Transverse colon (tissue), 3 donors: ENCODE measurements at regions not wholly inside any gene's neighbourhood (a gene's known extent, or its start where the extent isn't known, plus 50 kb on each side); places are given as distances from the start of the nearest gene placed in this dataset.

Source experiments
- EP300 ChIP-seq: sonication (generic); formaldehyde crosslinking; IDR thresholded peaks from one replicate; pipeline ENCODE4 v1.6.1; 2017; ENCODE audit warnings: antibody characterized with exemption, low read depth
- TF ChIP-seq, protein P1 (sequence below), 5 experiments: fragments of 200-600 bp in 3 of 5; fragments of 450-650 bp in 2 of 5; sonication (generic) in 3 of 5; IDR thresholded peaks; 1 replicate in 2 of 5; 2 replicates in 3 of 5; pipeline ENCODE4 v1.5.1; 2016 to 2017; ENCODE audit warnings: antibody characterized with exemption in 5 of 5, inconsistent platforms in 3 of 5, mild to moderate bottlenecking in 2 of 5, moderate library complexity in 1 of 5

DNA sequence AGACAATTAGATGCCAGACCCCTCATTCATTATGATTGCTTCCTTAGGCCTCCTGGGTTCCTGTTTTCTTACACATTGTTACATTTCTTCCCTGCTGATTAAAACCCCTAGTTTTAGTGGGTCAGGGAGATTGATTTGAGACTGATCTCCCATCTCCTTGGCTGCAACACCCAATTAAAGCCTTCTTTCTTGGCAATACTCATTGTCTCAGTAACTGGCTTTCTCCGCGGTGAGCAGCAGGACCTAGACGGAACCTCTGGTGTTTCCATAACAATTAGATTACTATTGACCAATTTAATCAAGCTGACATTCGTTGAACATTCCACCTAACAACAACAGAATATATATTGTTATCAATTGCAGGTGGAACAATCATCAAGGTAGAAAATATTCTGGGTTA lies 1676.4 kb upstream of the SLC39A10 start:
- TF ChIP-seq, protein P1, sequence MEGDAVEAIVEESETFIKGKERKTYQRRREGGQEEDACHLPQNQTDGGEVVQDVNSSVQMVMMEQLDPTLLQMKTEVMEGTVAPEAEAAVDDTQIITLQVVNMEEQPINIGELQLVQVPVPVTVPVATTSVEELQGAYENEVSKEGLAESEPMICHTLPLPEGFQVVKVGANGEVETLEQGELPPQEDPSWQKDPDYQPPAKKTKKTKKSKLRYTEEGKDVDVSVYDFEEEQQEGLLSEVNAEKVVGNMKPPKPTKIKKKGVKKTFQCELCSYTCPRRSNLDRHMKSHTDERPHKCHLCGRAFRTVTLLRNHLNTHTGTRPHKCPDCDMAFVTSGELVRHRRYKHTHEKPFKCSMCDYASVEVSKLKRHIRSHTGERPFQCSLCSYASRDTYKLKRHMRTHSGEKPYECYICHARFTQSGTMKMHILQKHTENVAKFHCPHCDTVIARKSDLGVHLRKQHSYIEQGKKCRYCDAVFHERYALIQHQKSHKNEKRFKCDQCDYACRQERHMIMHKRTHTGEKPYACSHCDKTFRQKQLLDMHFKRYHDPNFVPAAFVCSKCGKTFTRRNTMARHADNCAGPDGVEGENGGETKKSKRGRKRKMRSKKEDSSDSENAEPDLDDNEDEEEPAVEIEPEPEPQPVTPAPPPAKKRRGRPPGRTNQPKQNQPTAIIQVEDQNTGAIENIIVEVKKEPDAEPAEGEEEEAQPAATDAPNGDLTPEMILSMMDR (IDR thresholded peaks at IDR 0.05), result no peak
- no peak for TF ChIP-seq EP300
